IgD-negative memory B cell (primary cell): ENCODE measurements at regions not wholly inside any gene's neighbourhood (a gene's known extent, or its start where the extent isn't known, plus 50 kb on each side); places are given as distances from the start of the nearest gene placed in this dataset.
A peak's percentile ranks its signal among the peaks of the same experiment; 100 is the strongest.
"Not testable (repeated sequence)": the region's sequence is repeated elsewhere in the genome, so short reads cannot be mapped to it uniquely, and the experiment has no call there.

Source experiments
- H3K27ac Mint-ChIP-seq, 3 donors: one replicate each; pipeline ENCODE4 v1.8.0; 2020 to 2022; ENCODE audit warnings: mild to moderate bottlenecking in 3 of 3, mixed read lengths in 3 of 3, moderate library complexity in 1 of 3
- H3K27me3 Mint-ChIP-seq: one replicate; pipeline ENCODE4 v1.8.0; 2021; ENCODE audit warnings: mixed read lengths
- H3K36me3 Mint-ChIP-seq: one replicate; pipeline ENCODE4 v1.8.0; 2020; ENCODE audit warnings: mild to moderate bottlenecking, mixed read lengths
- H3K4me1 Mint-ChIP-seq, 3 donors: one replicate each; pipeline ENCODE4 v1.8.0; 2020 to 2022; ENCODE audit warnings: mixed read lengths in 3 of 3, mild to moderate bottlenecking in 1 of 3
- H3K4me3 Mint-ChIP-seq, 4 donors: one replicate each; pipeline ENCODE4 v1.8.0; 2020 to 2022; ENCODE audit warnings: mild to moderate bottlenecking in 4 of 4, mixed read lengths in 4 of 4, moderate library complexity in 3 of 4
- H3K9me3 Mint-ChIP-seq, 3 donors: one replicate each; pipeline ENCODE4 v1.8.0; 2020 to 2021; ENCODE audit warnings: mixed read lengths in 3 of 3, mild to moderate bottlenecking in 1 of 3

DNA sequence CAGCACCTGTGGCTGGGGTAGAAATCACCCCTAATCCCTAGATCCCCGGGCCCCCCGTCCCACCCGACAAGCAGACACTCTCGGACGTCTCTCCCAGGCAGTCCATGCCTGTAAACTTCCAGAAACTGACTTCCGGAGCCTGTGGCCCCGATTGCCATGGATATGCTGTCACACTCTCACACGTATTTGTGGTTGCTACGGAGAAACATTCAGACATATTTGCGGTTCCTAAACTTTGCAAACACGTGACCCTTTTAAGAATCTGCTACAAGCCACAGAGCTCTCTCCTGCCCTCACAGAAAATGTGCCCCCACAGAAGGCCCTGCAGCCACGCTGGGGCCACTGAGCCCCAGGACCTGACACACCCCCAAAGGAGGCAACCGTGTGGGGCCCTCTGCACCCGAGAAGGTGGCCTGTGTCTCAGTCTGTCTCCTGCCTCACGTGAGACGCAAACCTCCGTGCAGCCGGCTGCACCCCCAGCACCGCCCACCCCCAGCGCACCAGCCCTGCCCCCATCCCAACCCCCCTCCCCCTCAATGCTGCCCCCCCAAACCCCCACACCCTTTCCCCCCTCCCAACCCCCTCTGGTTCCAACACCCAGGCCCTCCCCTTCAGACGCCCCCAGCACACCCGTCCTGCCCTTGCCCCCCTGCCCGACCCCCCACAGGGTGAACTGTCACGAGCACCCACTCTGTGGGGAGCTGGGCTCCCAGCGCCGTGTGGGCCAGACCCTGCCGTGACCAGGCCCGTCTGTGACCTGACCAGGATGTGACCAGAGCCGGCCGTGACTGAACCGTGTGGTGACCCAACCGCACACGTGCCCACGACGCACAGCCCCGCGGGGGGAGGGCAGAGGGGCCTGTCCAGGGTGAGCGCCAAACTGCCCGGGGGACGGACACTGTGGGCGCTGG lies 66.3 kb upstream of the METRNL start:
- Mint-ChIP-seq H3K27me3 (no peaks in the 10 kb centered on the region), H3K27ac (no peak overlapping the region), H3K4me3 (no peak overlapping the region), H3K9me3 (peaks cover 0 to 2% (median 0%) of the 10 kb centered on the region in 3 donors), H3K36me3 (no peaks in the 10 kb centered on the region), H3K4me1 (peaks cover 0 to 2% (median 0%) of the 10 kb centered on the region in 3 donors)

DNA sequence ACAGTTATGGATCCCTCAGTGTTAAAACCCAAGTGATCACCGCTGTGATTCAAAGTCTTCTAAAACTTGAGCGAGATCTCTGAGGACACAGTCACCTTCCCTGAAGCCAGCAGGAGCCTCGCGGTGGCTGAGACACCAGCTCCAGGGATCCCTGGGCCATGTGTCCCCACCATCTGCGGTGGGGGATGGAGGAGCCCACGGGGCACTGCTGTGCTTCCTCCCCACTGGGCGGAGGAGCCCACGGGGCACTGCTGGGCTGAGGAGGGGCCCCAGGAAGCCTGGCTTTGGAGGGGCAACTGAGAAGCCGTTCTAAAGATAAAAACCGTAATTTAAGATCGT lies 65.7 kb upstream of the METRNL start:
- no peak overlapping the region for H3K27ac Mint-ChIP-seq
- no peaks in the 10 kb centered on the region for H3K27me3 Mint-ChIP-seq
- H3K36me3 Mint-ChIP-seq = no peaks in the 10 kb centered on the region
- H3K9me3 Mint-ChIP-seq = peaks cover 0 to under 1% (median 0%) of the 10 kb centered on the region in 3 donors
- H3K4me3 Mint-ChIP-seq = no peak overlapping the region
- H3K4me1 Mint-ChIP-seq = peaks cover 0 to 2% (median 0%) of the 10 kb centered on the region in 3 donors

DNA sequence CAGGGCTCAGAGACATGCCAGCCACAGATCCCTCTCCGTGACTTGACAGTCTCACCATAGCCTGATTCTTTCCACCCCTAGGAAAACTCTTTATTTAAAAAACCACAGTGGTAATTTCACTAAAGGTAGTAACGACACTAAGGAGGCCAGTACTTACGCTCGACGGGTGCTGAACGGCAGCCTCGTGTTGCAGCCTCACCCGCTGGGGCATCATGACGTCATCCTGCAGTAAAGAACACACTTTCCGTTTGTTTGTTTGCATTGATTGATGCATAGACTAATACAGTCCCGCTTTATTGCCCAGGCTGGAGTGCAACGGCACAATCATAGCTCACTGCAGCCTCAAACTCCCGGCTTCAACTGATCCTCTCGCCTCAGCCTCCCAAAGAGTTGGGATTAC lies 65.1 kb upstream of the METRNL start:
- Mint-ChIP-seq H3K9me3 (no peaks in the 10 kb centered on the region), H3K36me3 (no peaks in the 10 kb centered on the region), H3K4me1 (peaks cover 0 to 2% (median 0%) of the 10 kb centered on the region in 3 donors), H3K4me3 (no peak overlapping the region), H3K27me3 (no peaks in the 10 kb centered on the region), H3K27ac (no peak overlapping the region)

DNA sequence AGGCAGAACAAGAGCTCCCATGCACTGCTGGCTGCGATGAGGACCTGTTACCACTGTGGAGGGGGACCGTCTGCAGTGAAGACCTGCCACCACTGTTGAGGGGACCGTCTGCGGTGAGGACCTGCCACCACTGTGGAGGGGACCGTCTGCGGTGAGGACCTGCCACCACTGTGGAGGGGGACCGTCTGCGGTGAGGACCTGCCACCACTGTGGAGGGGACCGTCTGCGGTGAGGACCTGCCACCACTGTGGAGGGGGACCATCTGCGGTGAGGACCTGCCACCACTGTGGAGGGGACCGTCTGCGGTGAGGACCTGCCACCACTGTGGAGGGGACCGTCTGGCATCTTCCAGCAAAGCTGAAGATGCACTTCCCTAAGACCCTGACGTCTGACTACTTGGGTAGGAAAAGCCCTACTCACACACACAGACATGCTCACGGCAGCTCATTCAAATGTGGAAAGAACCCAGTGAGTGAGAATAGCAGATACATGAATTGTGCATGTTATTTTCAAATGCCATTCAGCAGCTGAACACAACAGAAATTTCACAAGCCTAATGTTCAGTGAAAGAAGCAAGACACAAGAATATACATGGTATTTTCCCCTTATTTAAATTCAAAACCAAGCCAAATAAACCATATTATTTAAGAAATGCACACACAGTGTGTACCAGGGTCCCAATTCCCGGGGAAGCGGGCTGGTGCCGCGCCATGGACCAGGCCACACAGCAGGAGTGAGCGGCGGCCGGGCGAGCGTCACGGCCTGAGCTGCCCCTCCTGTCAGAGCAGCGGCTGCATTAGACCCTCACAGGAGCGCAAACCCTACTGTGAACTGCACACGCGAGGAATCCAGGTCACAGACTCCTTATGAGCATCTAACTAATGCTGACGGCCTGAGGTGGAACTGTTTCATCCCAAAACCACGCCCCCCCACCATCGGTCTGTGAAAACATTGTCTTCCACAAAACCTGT lies 64.2 kb upstream of the METRNL start:
- no peaks in the 10 kb centered on the region for H3K9me3 Mint-ChIP-seq
- peaks cover 0 to 2% (median 0%) of the 10 kb centered on the region in 3 donors for H3K4me1 Mint-ChIP-seq
- no peaks in the 10 kb centered on the region for H3K27me3 Mint-ChIP-seq
- no peak overlapping the region for H3K27ac Mint-ChIP-seq
- no peak overlapping the region for H3K4me3 Mint-ChIP-seq
- no peaks in the 10 kb centered on the region for H3K36me3 Mint-ChIP-seq

DNA sequence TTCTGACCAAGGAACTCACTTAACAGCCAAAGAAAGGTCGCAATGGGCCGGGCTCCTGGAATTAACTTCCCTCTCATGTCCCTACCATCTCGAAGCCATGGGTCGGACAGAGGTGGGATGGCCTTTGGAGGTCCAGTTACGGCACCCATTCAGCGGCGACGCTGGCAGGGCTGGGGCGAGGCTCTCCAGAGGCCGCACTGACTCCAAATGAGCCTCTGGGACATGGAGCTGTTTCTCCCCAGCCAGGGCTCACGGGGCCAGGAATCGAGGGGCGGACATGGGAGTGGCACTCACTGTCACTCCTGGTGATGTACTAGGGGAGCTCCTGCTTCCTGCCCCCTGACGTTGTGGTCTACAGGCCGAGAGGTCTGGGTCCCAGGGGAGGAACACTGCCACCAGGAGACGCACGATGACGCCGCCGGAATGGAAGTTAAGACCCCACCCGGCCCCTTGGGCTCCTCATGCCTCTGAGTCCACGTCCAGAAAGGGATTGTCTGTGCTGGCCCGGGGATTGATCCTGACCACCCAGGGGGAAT lies 60.7 kb upstream of the METRNL start:
- Mint-ChIP-seq H3K36me3 (no peaks in the 10 kb centered on the region), H3K9me3 (no peaks in the 10 kb centered on the region), H3K4me1 (peaks cover 0 to 2% (median 0%) of the 10 kb centered on the region in 3 donors), H3K4me3 (peak overlapping the region in 1 of 4 donors; percentile 39), H3K27ac (no peak overlapping the region), H3K27me3 (no peaks in the 10 kb centered on the region)

DNA sequence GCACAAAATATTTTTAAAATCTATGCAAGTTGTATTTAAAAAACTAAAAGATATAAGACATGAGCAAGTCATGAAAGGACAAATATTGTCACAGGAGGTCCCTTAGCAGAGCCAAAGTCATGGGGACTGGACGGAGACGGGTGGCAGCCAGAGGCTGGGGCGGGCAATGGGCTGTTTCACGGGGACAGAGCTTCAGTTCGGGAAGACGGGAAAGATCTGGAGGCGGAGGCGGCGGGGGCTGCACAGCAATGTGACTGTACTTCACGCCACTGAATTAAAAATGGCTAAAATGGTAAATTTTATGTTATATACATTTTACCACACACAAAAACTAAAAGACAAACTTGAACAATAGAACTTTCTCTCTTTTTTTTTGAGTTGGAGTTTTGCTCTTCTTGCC lies 60.0 kb upstream of the METRNL start:
- no peaks in the 10 kb centered on the region for H3K9me3 Mint-ChIP-seq
- no peaks in the 10 kb centered on the region for H3K36me3 Mint-ChIP-seq
- H3K4me3 Mint-ChIP-seq = no peak overlapping the region
- peaks cover 0 to 2% (median 0%) of the 10 kb centered on the region in 3 donors for H3K4me1 Mint-ChIP-seq
- no peak overlapping the region for H3K27ac Mint-ChIP-seq
- no peaks in the 10 kb centered on the region for H3K27me3 Mint-ChIP-seq

DNA sequence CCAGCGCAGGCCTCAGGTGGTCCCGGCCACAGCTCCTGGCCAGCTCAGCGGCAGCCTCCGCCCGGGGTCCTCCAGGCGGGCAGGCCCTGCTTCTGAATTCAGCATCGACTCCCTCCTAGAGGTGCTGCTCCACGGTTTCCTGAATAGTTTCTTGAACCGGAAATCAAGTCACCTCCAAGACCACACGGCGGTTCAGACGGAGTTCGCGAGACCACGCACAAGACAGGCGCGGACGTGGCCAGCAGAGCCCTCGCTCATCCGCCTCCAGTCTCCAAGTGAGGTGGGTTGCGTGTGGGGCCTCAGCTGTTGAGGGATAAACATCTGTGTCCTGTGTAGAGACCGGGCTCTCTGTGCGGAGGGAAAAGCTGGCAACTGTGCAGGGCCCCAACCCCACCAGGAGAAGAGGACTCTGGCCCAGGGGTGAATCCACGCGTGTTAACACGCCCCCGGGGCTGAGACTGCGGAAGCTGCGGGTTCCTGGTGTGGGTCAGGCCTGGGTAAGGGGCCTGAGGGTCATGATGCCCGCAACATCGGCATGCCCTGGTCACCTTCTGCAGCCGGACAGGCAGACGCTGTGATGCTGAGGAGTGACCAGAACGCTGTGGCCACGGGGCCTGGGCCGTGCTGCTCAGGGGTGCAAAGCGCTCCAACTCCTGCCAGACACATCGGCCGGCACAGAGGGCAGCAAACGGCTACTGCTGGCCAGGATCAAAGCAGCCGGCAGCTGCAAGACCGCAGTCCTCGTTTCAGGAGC lies 55.0 kb upstream of the METRNL start:
- H3K4me1 Mint-ChIP-seq = peaks cover 0 to 2% (median 0%) of the 10 kb centered on the region in 3 donors
- H3K9me3 Mint-ChIP-seq = no peaks in the 10 kb centered on the region
- H3K27me3 Mint-ChIP-seq = no peaks in the 10 kb centered on the region
- H3K27ac Mint-ChIP-seq = no peak overlapping the region
- no peak overlapping the region for H3K4me3 Mint-ChIP-seq
- H3K36me3 Mint-ChIP-seq = no peaks in the 10 kb centered on the region

DNA sequence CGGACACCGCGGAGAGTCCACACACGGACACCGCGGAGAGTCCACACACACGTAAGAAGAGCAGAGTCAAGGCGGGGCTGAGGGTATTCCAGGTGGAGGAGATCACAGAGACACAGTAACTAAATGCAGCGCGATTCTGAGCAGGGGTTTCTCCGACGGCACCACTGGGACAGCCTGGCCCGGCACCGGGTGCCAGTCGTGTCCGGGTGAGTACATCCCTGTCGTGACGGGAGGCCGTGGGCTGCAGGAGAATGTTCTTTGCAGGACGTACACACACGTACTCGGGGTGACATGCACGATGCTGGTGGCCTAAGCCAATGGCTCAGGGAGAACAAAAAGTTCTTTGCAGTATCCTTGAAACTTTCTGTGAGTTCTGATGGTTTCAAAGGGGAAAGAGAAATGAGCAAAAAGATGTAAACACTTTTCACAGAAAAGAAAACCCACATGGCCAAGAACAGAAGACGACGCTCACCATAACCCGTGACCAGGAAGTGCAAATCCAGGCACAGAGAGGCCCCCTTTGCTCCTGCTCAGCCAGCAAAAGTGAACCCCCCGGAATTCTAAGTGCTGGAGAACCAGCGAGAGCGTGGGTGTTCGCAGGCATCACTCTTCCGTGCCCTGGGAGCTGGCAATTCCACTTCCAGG lies 53.7 kb upstream of the METRNL start:
- no peaks in the 10 kb centered on the region for H3K27me3 Mint-ChIP-seq
- peak overlapping the region in 1 of 3 donors; percentile 8 for H3K27ac Mint-ChIP-seq
- H3K36me3 Mint-ChIP-seq = peaks cover 2% of the 10 kb centered on the region
- H3K4me1 Mint-ChIP-seq = peaks cover 0 to 2% (median 0%) of the 10 kb centered on the region in 3 donors
- H3K4me3 Mint-ChIP-seq = no peak overlapping the region
- no peaks in the 10 kb centered on the region for H3K9me3 Mint-ChIP-seq

DNA sequence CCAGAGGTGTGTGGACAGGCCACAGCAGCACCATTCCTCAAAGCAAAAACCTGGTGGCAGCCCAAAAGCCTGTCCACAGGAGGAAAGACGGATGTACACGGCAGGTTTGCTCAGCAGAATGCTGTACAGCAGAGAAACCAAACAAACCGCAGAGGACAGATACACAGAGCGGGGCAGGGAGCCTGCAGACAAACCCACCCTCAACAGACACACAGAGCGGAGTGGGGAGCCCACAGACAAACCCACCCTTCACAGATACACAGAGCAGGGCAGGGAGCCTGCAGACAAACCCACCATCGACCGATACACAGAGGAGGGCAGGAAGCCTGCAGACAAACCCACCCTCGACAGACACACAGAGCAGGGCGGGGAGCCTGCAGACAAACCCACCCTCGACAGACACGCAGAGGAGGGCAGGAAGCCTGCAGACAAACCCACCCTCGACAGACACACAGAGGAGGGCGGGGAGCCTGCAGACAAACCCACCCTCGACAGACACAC lies 53.0 kb upstream of the METRNL start:
- no peak overlapping the region for H3K4me3 Mint-ChIP-seq

DNA sequence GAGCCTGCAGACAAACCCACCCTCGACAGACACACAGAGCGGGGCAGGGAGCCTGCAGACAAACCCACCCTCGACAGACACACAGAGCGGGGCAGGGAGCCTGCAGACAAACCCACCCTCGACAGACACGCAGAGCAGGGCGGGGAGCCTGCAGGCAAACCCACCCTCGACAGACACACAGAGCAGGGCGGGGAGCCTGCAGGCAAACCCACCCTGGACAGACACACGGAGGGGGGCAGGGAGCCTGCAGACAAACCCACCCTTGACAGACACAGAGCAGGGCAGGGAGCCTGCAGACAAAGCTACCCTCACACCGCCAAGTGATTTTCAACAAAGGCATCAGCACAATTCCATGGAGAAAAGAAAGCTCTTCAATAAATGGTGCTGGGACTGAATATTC lies 52.5 kb upstream of the METRNL start:
- not testable (repeated sequence) for H3K9me3 Mint-ChIP-seq, H3K4me3 Mint-ChIP-seq, H3K4me1 Mint-ChIP-seq, H3K27ac Mint-ChIP-seq, H3K36me3 Mint-ChIP-seq, H3K27me3 Mint-ChIP-seq

More for the DNA sequence above, 53.0 kb upstream of the METRNL start:
- no peaks in the 10 kb centered on the region for H3K27me3 Mint-ChIP-seq
- peaks cover 0 to 2% (median 0%) of the 10 kb centered on the region in 3 donors for H3K4me1 Mint-ChIP-seq
- H3K36me3 Mint-ChIP-seq = peaks cover 2% of the 10 kb centered on the region
- no peaks in the 10 kb centered on the region for H3K9me3 Mint-ChIP-seq
- peak overlapping the region in 1 of 3 donors; percentile 8 for H3K27ac Mint-ChIP-seq

DNA sequence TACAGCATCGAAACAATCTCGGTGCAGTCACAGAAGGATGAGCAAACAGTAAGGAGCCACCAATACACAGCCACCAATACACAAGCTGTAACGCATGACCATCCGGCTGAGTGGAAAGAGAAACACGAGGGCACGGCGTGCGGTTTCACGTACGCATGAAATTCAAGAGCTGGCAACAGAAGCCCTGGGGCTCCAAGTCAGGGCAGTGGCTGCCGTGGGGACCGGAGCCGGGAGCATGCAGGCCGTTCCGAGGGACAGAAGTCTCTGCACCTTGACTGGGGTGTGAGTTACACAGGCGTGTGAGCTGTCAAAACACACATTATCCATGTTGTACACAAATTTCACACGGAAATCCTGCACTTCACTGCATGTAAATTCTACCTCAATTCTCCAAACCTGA lies 50.6 kb upstream of the METRNL start:
- Mint-ChIP-seq H3K4me1 (peaks cover 0 to 2% (median 0%) of the 10 kb centered on the region in 3 donors), H3K27me3 (no peaks in the 10 kb centered on the region), H3K4me3 (no peak overlapping the region), H3K9me3 (no peaks in the 10 kb centered on the region), H3K27ac (no peak overlapping the region), H3K36me3 (peaks cover 4% of the 10 kb centered on the region)

DNA sequence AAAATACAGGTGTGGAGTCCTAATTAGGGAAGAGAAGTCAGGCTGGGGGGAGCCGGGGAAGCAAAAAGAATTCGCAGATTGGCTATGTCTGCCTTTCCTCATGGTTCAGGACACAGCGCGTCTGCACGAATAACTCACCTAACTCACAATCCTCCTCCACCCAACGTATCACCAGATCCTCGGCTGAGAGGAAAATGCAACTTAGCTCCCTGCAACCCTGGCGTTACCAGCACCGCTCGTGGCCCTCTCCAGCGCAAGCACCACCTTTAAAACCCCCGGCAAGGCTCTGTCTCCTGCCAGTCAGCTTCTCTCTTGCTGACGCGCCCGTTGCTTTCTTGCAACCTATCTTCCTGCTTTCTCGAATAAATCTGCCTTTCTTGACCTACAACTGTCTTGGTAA lies 49.8 kb upstream of the METRNL start:
- no peaks in the 10 kb centered on the region for H3K27me3 Mint-ChIP-seq
- peaks cover 4% of the 10 kb centered on the region for H3K36me3 Mint-ChIP-seq
- no peaks in the 10 kb centered on the region for H3K9me3 Mint-ChIP-seq
- H3K27ac Mint-ChIP-seq = peak overlapping the region in 1 of 3 donors; percentile 67
- peaks cover 0 to 2% (median 0%) of the 10 kb centered on the region in 3 donors for H3K4me1 Mint-ChIP-seq
- no peak overlapping the region for H3K4me3 Mint-ChIP-seq
